Heart right ventricle (tissue), 16 donors: ENCODE measurements at regions not wholly inside any gene's neighbourhood (a gene's known extent, or its start where the extent isn't known, plus 50 kb on each side); places are given as distances from the start of the nearest gene placed in this dataset.

ENCODE experiments used
- ATAC-seq, 8 donors: fragments of 200-7000 bp; cut with Tn5 transposase; one replicate each; pipeline ENCODE4 v1.9.1; 2020; ENCODE audit warnings: mild to moderate bottlenecking in 8 of 8, moderate library complexity in 8 of 8, moderate number of reproducible peaks in 1 of 8
- DNase-seq, 2 donors: peaks; one replicate each; pipeline ENCODE4 v3.0.0-alpha.2; 2020
- H3K27ac ChIP-seq, 10 donors: fragments of 200-600 bp; sonication (generic) in 2 of 10; one replicate each; pipeline versions ENCODE4 v1.5.0 to v1.8.0; 2020 to 2022; ENCODE audit warnings: mild to moderate bottlenecking in 3 of 10
- H3K27me3 ChIP-seq, 7 donors: fragments of 200-600 bp; one replicate each; pipeline ENCODE4 v1.8.0; 2021 to 2022; ENCODE audit warnings: mild to moderate bottlenecking in 2 of 7
- H3K36me3 ChIP-seq, 9 donors: fragments of 200-600 bp; sonication (generic) in 1 of 9; one replicate each; pipeline versions ENCODE4 v1.5.0 to v1.8.0; 2020 to 2022; ENCODE audit warnings: mild to moderate bottlenecking in 2 of 9
- H3K4me1 ChIP-seq, 9 donors: fragments of 200-600 bp; sonication (generic) in 1 of 9; one replicate each; pipeline versions ENCODE4 v1.5.0 to v1.8.0; 2020 to 2022; ENCODE audit warnings: mild to moderate bottlenecking in 4 of 9
- H3K4me3 ChIP-seq, 10 donors: fragments of 200-600 bp; sonication (generic) in 2 of 10; one replicate each; pipeline versions ENCODE4 v1.5.0 to v1.8.0; 2020 to 2022; ENCODE audit warnings: mild to moderate bottlenecking in 7 of 10, moderate library complexity in 2 of 10
- H3K9me3 ChIP-seq, 11 donors: fragments of 200-600 bp in 10 of 11; sonication (generic) in 2 of 11; one replicate each; pipeline versions ENCODE4 v1.5.0 to v1.8.0; 2013 to 2022; ENCODE audit warnings: mild to moderate bottlenecking in 2 of 11, control low read depth in 1 of 11, moderate library complexity in 1 of 11
- WGBS, 2 donors: extraction: QIAGEN DNeasy Blood & Tissue Kit; methylation state at CpG; one replicate each; pipeline ENCODE4 v1.1.7; 2013; ENCODE audit warnings: inconsistent platforms in 1 of 2; 5-methylcytosine and 5-hydroxymethylcytosine counted together
- intact Hi-C, 10 donors: fragments of 100-400 bp; cut with DNase I; formaldehyde crosslinking; loops; one replicate each; pipeline versions ENCODE4 v1.11.1 to v1.14.2; 2022
- TF ChIP-seq, protein P1 (sequence below), 9 donors: fragments of 200-600 bp; sonication (generic) in 2 of 9; IDR thresholded peaks; one replicate each; pipeline versions ENCODE4 v1.5.0 to v1.8.0; 2021 to 2022; ENCODE audit warnings: antibody characterized with exemption in 9 of 9, mild to moderate bottlenecking in 5 of 9, moderate library complexity in 1 of 9
- donor health status: Arrhythmogenic right ventricular cardiomyopathy.
- donor health status: ischemic (EF 13 %, LVEDD 7.1; RV severe dilation, severe dysfunction).
- donor health status: healthy with polysubstance abuse.
- donor health status: DM: no; HTN: yes; CAD: no.
- donor health status: DM: no; HTN: no; CAD: no.
- donor health status: ischemic (EF 25% LVEDD 6.9; RV normal size, moderate dysfunction).
- donor health status: ischemic (EF 25% LVEDD 5.7; RV mildly dilated, moderate dysfunction).
- donor health status: healthy.
- donor health status: DM: yes; HTN: yes; CAD: no.
- donor health status: Ischemic cardiomyopathy.
- donor health status: ischemic (EF 35%, LVEDD 5.7; RV mildly dilated, moderate dysfunction).
- donor health status: nonischemic (EF 11% LVEDD 7.7; RV severe dilation, severe dysfunction).
- donor health status: DM: yes; HTN: yes; CAD: no.
- donor health status: PGD.
- donor health status: ischemic (EF 29% LVEDD 5.4; RV normal size, mild dysfunction).
- donor health status: nonischemic (EF 23%, LVEDD 6.1; RV moderate dilation, normal function).

DNA sequence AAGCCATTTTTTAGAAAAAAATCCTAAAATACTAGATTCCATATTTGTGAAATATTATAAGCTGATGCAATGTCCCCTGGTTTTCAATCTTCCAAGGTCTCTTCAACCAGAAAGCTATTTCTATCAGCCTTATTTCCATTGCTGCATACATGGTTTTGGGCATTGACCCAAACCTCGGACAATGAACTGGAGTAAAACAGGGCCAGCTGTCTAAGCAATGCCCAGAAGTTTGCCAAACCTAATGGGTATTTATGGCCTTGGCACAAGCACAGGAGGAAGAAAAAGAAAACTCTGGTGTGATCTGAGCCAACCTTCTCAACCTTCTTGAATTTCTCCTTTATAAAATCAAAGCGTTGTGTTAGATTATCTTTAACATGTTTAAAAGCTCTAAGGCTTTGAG, 402.3 kb downstream of the DNAJB9 start:
- Histone ChIP-seq H3K27me3 (no peaks in the 10 kb centered on the region), H3K4me3 (no peak overlapping the region), H3K9me3 (no peaks in the 10 kb centered on the region), H3K36me3 (no peaks in the 10 kb centered on the region), H3K27ac (no peak overlapping the region), H3K4me1 (no peaks in the 10 kb centered on the region)
- intact Hi-C loops, result no loop called here
- 61 to 74% methylated on average over 2 of the region's 2 CpGs for WGBS, 2 donors
- ATAC-seq, result no peak
- DNase-seq, result no peak
- TF ChIP-seq, protein P1, sequence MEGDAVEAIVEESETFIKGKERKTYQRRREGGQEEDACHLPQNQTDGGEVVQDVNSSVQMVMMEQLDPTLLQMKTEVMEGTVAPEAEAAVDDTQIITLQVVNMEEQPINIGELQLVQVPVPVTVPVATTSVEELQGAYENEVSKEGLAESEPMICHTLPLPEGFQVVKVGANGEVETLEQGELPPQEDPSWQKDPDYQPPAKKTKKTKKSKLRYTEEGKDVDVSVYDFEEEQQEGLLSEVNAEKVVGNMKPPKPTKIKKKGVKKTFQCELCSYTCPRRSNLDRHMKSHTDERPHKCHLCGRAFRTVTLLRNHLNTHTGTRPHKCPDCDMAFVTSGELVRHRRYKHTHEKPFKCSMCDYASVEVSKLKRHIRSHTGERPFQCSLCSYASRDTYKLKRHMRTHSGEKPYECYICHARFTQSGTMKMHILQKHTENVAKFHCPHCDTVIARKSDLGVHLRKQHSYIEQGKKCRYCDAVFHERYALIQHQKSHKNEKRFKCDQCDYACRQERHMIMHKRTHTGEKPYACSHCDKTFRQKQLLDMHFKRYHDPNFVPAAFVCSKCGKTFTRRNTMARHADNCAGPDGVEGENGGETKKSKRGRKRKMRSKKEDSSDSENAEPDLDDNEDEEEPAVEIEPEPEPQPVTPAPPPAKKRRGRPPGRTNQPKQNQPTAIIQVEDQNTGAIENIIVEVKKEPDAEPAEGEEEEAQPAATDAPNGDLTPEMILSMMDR (IDR thresholded peaks at IDR 0.05), result no peak

DNA sequence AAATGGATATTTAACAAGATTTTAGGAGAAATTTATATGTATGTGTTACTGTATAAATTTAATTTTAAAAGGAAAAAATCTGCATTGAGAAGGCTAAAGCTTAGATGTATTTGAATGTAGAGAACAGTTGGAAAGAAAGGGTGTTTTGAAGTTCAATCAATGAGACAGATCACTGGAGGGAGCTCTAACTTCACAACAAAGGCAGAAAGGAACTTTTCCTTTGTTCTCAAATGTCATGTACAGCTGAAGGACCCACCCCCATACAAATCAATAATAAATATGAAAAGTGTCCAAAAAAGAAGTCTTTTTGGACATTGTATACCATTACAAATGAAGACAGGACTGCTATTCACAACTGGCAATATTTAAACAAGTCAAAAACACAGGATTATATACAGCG, 403.4 kb downstream of the DNAJB9 start:
- Histone ChIP-seq H3K4me1 (no peaks in the 10 kb centered on the region), H3K36me3 (no peaks in the 10 kb centered on the region), H3K4me3 (no peak overlapping the region), H3K27ac (no peak overlapping the region), H3K9me3 (peaks cover 0 to 5% (median 0%) of the 10 kb centered on the region in 11 donors), H3K27me3 (no peaks in the 10 kb centered on the region)
- 90 to 95% methylated on average over 1 of the region's 1 CpG for WGBS, 2 donors
- ATAC-seq (no peak), DNase-seq (no peak)
- intact Hi-C loops, result no loop called here
- TF ChIP-seq, protein P1 (IDR thresholded peaks at IDR 0.05), result peak in 1 of 9 donors; percentile 11

DNA sequence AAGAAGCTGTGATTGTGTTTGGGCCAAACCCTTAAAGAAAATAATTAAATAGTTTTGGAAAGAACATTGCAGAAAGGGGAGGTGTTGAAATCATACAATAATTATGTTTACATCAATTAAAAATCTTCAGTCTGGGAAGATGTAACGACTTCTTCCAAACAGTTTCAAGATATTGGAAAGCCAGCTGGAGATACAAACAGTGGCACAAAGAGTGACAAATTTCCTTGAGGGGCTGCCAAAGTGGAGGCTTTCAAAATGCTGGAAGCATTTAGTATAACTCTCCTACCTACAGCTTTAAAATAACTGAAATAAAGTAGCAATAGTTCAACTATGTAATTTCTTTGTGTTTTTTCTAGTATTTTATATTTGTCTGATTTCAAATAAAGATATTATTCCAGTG, 405.0 kb downstream of the DNAJB9 start:
- TF ChIP-seq, protein P1 (IDR thresholded peaks at IDR 0.05), result no peak
- no peak for ATAC-seq

DNA sequence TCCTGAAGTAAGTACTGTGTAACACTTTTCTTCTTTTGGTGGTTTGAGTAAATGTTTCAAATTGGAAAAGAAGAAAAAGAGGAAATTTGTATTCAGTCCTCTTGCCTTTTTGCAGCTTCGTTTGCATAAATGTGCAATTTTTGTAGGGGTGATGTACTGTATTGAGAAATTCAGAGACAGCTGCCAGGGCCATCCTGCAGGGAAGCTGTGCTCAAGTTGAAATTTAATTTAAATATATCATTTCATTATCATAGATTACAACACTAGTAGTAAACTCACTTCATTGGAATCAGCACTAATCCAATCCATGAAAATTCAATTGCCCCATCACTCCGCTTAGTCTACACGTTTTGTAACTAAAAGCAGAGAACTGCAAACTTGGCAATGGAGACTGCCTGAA, 415.4 kb downstream of the DNAJB9 start:
- 70 to 75% methylated on average over 3 of the region's 3 CpGs for WGBS, 2 donors
- ATAC-seq (no peak), DNase-seq (no peak)
- no peaks in the 10 kb centered on the region for H3K36me3 ChIP-seq
- no peak overlapping the region for H3K4me3 ChIP-seq
- H3K4me1 ChIP-seq, result no peaks in the 10 kb centered on the region
- TF ChIP-seq, protein P1 (IDR thresholded peaks at IDR 0.05), result no peak
- intact Hi-C loops, result no loop called here
- no peak overlapping the region for H3K27ac ChIP-seq
- peaks cover 0 to 7% (median 0%) of the 10 kb centered on the region in 11 donors for H3K9me3 ChIP-seq
- no peaks in the 10 kb centered on the region for H3K27me3 ChIP-seq

More for the DNA sequence above, 405.0 kb downstream of the DNAJB9 start:
- no peak for DNase-seq
- no peaks in the 10 kb centered on the region for H3K4me1 ChIP-seq
- H3K27ac ChIP-seq, result no peak overlapping the region
- 56 to 57% methylated on average over 1 of the region's 1 CpG for WGBS, 2 donors
- H3K27me3 ChIP-seq, result no peaks in the 10 kb centered on the region
- peaks cover 0 to 21% (median 3%) of the 10 kb centered on the region in 11 donors for H3K9me3 ChIP-seq
- H3K4me3 ChIP-seq, result no peak overlapping the region
- no peaks in the 10 kb centered on the region for H3K36me3 ChIP-seq
- intact Hi-C loops, result no loop called here
